ENCODE measurements at regions not wholly inside any gene's neighbourhood (a gene's known extent, or its start where the extent isn't known, plus 50 kb on each side); places are given as distances from the start of the nearest gene placed in this dataset.
"Not testable (repeated sequence)": the region's sequence is repeated elsewhere in the genome, so short reads cannot be mapped to it uniquely, and the experiment has no call there.

DNA sequence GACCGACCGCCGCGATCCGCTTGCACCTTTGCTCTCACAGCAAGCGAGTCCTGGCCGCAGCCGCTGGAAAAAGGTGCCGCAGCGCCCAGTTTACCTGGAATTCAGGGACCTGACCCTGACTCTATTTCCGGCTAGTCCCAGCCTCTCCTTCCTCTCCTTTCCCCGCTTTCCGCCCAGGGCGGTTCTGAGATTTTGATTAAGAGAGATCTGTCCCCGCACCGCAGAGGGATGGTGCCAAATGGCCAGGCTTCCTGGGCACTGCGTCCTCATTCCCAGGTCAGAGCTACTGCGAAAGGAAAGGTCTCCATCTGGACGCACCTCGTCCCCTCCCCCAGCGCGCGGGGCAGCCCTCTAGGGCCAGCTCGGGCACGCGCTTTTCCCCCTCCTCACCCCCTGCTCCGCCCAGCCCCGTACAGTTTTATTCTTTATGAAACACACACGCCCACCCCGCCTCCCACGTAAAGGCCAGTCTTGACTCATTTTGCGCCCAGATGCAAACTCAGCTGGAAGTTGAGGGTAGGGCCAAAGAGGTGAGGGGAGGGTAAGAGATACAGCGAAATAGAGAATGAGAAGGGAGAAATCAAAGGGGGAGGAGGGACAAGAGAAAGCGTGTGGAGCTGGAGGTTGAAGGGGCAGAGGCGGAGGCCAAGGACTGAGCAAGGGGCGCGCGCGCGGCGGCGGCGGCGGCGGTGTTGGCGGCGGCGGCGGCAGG is 411.8 kb upstream of the ESRRG start:
- Mint-ChIP-seq H3K4me1 (ENCODE audit: unreplicated experiment) (peaks cover 42% of the 10 kb centered on the region), H3K36me3 (ENCODE audit: low read depth, unreplicated experiment) (no peaks in the 10 kb centered on the region), H3K9me3 (ENCODE audit: unreplicated experiment) (no peaks in the 10 kb centered on the region), H3K4me3 (ENCODE audit: unreplicated experiment) (peak overlapping the region; percentile 83), H3K27ac (ENCODE audit: unreplicated experiment) (no peak overlapping the region), H3K27me3 (ENCODE audit: unreplicated experiment) (peaks cover 45% of the 10 kb centered on the region)
- peak; percentile 9 for DNase-seq (ENCODE audit: low spot score)
- no peak for TF ChIP-seq CTCF (IDR thresholded peaks at IDR 0.05; ENCODE audit: unreplicated experiment)

DNA sequence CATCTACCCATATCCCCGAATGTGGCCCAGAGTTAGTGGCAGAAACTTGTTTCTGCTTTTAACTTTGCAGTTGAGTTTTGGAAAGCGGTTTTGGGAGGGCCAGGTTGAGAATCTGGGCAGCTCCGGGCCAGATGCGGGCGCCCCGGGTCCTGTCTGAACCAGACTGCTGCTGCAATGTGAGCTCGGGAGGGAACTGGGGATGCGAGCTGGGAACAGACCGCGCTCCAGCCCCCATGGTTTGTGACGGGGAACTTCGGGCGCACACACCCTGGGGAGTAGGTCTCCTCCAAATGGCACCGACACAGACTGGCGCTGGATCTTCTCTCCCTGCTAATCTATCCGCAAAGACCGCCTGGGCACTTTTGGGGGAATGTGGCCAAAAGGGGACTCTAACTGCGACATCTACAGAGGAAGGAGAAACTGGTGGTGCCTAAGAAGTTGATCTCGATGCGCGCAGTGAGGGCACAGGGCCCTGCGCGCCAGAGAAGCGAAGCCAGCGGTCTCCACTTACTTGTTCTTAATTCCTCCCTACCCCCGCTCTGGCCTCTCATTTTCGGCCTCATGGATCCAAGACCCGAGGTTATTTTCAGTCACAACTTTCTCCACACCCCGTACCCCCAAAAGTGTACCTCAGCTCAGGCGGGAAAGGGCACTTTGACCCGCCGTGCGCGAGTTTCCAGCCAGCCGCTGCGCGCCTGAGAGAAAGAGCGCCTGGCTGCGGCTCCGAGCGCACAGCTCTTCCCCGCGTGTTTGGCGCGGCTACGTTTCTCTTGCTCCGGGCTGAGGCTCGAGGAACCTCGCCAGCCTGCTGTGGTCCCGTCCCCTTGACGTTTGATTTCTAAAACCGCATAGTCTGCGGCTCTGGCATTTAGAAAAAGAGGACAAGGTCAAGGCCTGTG is 411.0 kb upstream of the ESRRG start:
- no peak for TF ChIP-seq CTCF (IDR thresholded peaks at IDR 0.05; ENCODE audit: unreplicated experiment)
- no peak overlapping the region for H3K27ac Mint-ChIP-seq (ENCODE audit: unreplicated experiment)
- no peaks in the 10 kb centered on the region for H3K36me3 Mint-ChIP-seq (ENCODE audit: low read depth, unreplicated experiment)
- H3K4me1 Mint-ChIP-seq (ENCODE audit: unreplicated experiment) = peaks cover 41% of the 10 kb centered on the region
- H3K9me3 Mint-ChIP-seq (ENCODE audit: unreplicated experiment) = no peaks in the 10 kb centered on the region
- H3K4me3 Mint-ChIP-seq (ENCODE audit: unreplicated experiment) = peak overlapping the region; percentile 80
- peaks cover 42% of the 10 kb centered on the region for H3K27me3 Mint-ChIP-seq (ENCODE audit: unreplicated experiment)
- DNase-seq (ENCODE audit: low spot score) = peak; percentile 31

GRCh38 chr1:217133092-217133491 is 409.9 kb upstream of the ESRRG start:
- H3K4me1 Mint-ChIP-seq (ENCODE audit: unreplicated experiment) = peaks cover 32% of the 10 kb centered on the region
- H3K9me3 Mint-ChIP-seq (ENCODE audit: unreplicated experiment) = no peaks in the 10 kb centered on the region
- DNase-seq (ENCODE audit: low spot score) = no peak
- no peak overlapping the region for H3K4me3 Mint-ChIP-seq (ENCODE audit: unreplicated experiment)
- no peaks in the 10 kb centered on the region for H3K36me3 Mint-ChIP-seq (ENCODE audit: low read depth, unreplicated experiment)
- peaks cover 35% of the 10 kb centered on the region for H3K27me3 Mint-ChIP-seq (ENCODE audit: unreplicated experiment)
- TF ChIP-seq CTCF (IDR thresholded peaks at IDR 0.05; ENCODE audit: unreplicated experiment) = no peak
- no peak overlapping the region for H3K27ac Mint-ChIP-seq (ENCODE audit: unreplicated experiment)

DNA sequence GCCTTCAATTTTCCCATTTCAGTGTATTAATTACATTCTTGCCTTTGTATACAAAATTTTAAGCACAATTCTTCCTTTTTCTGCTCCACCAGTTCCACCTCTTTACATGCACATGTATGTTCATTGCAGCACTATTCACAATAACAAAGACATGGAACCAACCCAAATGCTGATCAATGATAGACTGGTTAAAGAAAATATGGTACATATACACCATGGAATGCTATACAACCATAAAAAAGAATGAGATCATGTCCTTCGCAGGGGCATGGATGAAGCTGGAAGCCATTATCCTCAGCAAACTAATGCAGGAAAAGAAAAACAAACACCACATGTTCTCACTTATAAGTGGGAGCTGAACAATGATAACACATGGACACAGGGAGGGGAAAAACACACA is 400.1 kb upstream of the ESRRG start:
- not testable (repeated sequence) for H3K9me3 Mint-ChIP-seq (ENCODE audit: unreplicated experiment); H3K36me3 Mint-ChIP-seq (ENCODE audit: low read depth, unreplicated experiment); H3K4me1 Mint-ChIP-seq (ENCODE audit: unreplicated experiment); H3K27ac Mint-ChIP-seq (ENCODE audit: unreplicated experiment); H3K4me3 Mint-ChIP-seq (ENCODE audit: unreplicated experiment); H3K27me3 Mint-ChIP-seq (ENCODE audit: unreplicated experiment); DNase-seq (ENCODE audit: low spot score)

DNA sequence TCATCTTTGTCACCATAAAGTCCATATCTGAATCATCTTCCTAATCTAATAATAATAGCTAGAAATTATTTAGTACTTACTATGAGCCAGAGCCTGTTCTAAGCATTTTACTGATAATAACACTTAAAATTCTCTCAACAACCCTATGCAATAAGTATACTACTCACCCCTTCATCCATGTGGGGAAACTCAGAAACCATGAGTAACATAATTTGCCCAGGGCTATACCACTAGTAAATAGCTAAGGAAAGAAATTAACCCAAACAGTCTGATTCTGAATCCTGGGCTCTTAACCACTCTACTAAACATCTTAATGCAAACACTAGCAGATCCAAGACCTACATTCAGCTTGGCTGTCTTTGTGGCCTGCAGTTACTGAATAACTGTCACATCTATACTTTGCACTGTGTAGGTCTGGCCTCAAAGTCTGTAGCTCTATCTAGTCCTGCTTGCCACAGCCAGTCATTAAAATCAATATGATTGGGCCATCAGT is 394.8 kb upstream of the ESRRG start:
- Mint-ChIP-seq H3K9me3 (ENCODE audit: unreplicated experiment) (no peaks in the 10 kb centered on the region), H3K27ac (ENCODE audit: unreplicated experiment) (no peak overlapping the region), H3K4me3 (ENCODE audit: unreplicated experiment) (no peak overlapping the region), H3K4me1 (ENCODE audit: unreplicated experiment) (no peaks in the 10 kb centered on the region), H3K36me3 (ENCODE audit: low read depth, unreplicated experiment) (no peaks in the 10 kb centered on the region), H3K27me3 (ENCODE audit: unreplicated experiment) (no peaks in the 10 kb centered on the region)
- no peak for TF ChIP-seq CTCF (IDR thresholded peaks at IDR 0.05; ENCODE audit: unreplicated experiment)
- DNase-seq (ENCODE audit: low spot score) = no peak
